GM19455 (cell line): ENCODE measurements at regions not wholly inside any gene's neighbourhood (a gene's known extent, or its start where the extent isn't known, plus 50 kb on each side); places are given as distances from the start of the nearest gene placed in this dataset.

ENCODE experiments used
- ATAC-seq: cut with Tn5 transposase; IDR thresholded peaks from one replicate; pipeline ENCODE4 v1.9.1; 2021; ENCODE audit not compliant: unreplicated experiment

DNA sequence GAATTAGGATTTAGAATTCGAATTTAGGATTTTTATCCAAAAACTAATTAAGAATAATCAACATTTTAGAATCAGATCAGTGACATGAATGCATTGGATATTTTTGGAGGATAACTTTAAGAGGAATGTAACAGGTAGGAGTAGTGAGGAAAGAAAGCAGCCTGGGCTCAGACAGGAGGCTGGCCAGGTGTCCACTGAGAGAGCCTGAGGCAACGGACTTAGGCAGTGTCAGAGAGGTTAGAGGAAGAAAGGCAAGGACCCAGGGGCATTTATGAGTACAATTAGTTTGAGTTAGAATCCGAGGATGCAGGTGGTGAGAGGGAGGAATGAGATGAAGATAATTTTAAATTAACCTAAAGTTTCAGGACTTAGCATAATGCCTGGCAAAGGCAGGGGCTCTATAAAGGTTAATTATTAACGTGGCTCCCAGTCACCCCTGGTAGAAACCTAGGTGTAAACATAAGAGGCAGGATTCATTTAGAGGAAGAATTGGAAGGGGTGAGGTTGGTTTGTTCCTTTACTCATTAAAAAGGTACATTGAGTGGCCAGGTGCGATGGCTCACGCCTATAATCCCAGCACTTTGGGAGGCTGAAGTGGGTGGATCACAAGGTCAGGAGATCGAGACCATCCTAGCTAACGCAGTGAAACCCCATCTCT, 507.1 kb downstream of the TMEM182 start:
- no peak for ATAC-seq

GRCh38 chr2:103276869-103277268, 515.0 kb downstream of the TMEM182 start:
- ATAC-seq, result no peak

GRCh38 chr2:103284750-103285149, 522.9 kb downstream of the TMEM182 start:
- ATAC-seq, result no peak

DNA sequence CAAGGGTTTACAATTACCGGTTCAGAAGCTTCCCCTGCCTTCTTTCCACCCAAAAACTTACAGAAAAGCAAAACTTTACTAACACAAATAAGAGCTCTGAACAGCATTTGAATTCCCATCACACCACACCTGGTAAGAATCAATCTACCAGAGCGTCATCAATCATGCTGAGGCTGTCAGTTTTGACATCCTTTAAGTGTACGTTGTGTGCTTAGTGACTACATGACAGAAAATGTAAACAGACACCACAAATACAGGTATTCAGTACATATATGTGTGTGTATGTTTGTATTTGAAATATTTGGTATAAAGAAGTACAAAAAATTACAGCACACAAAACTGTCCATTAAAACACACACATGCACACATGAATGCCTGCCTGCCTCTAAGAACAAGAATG, 523.5 kb downstream of the TMEM182 start:
- ATAC-seq, result no peak

DNA sequence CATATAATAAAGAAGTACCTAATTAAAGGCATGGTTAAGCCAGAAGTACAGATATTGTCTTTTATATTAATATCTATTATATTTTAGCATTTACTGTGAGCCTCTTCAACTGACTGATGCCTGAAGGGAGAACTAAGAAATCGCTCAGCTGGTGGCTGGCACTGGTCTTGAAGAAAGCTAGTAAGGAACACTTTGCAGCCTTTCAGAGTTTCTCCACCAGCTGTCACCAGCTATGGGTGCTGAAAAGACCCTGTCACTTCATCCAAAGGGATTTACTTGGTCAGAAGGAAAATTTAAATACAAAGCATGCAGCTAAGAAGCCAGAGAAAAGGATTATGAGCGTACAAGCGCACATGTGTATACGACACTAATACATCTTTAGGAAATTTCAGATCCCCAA, 525.9 kb downstream of the TMEM182 start:
- ATAC-seq, result no peak

GRCh38 chr2:103288696-103289095, 526.9 kb downstream of the TMEM182 start:
- no peak for ATAC-seq

DNA sequence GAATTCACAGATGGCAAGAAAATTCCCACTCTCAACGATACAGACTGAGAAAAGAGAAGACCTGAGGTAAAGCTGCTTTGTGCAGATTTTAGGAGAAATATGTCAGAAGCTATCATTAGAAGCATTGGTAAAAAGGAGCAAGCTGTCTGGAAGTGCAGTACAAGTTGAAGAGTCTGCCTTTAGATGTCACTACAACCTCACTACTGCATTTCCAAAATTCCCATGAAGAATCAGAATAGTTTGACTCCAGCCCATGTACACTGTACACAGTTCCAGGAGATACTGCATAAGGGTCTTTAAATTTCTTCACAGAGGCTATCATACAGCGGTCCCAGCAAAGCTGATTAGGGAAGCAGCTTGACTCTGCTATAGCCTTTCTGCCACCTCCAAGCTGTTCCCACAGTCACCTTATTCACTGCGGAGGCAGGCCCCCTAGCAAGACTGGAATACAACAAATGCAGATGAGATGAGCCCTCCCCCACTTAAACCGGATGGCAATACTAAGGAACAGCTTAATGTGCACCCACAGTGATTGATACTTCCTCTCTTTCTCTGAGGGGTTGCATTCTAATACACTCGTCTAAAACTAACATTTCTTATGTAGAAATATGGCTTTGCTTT, 527.4 kb downstream of the TMEM182 start:
- ATAC-seq, result no peak

DNA sequence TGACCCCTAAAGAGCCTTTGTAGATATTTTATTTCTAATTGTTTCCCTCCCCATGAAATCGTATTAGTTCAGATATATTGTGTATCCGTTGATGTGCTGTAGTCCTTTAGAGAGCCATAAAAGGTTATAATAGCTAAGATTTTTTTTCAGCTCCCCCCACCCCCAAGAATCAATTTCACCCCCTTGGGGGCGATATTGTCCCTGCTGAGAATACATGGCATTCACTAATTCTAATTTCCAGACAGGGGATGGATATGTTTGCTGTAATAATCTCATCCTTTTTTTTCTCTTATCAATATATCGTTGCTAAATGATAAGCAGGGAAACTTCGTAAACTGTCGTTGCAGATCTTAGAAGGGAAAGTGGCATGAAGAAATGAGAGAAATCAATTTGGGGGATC, 530.7 kb downstream of the TMEM182 start:
- no peak for ATAC-seq

DNA sequence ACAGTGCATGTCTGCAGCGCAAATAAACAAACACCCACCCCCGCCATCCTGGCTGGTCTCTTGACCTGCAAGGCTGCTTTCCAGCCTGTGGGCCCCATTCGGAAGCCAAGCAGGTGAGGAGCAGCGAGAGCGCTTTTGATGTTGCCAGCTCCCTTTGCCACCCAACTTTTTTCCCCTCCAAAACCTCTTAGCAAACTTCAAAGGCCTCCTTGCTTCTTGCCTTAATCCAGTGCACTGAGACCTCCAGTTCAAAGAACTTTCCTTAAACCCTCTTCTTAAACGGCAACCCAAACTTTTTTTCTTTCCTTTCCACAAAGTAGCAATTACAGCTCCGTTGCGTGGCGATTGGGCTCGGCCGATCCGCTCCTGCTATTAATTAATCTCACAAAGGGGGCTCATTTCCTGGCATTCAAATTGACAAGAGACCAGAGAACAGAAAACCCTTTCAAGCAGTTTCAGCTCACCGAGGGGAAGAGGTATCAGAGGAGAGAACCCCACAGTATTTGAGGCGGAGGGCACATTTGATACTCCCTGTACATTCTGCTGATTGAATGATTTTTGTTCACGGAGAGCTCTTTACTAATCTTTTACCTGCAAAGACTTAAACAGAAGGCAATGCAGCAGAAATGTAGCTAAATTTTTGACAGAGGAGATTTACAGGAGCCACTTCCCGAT, 531.4 kb downstream of the TMEM182 start:
- no peak for ATAC-seq

- no peak for ATAC-seq
These were observed 531.9 kb downstream of the TMEM182 start for GRCh38 chr2:103293742-103294077.

DNA sequence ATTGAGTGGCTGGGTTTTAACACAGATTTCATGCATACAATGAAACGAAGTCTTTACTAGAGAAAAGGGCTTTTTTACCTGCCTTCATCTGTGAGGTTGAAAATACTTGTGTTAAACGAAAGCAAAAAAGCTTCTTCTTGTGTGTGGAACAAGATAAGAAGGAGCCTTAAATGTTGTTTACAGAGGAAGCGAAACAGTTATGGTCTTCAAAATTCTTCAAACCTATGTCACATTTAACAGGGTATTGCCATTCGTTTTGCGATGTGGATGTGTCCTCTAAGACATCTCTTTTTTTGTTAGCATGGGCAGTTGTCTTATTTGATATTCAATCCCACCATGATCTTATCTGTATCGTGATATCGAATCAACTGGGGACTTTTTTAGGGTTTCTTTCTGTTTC, 532.6 kb downstream of the TMEM182 start:
- no peak for ATAC-seq

DNA sequence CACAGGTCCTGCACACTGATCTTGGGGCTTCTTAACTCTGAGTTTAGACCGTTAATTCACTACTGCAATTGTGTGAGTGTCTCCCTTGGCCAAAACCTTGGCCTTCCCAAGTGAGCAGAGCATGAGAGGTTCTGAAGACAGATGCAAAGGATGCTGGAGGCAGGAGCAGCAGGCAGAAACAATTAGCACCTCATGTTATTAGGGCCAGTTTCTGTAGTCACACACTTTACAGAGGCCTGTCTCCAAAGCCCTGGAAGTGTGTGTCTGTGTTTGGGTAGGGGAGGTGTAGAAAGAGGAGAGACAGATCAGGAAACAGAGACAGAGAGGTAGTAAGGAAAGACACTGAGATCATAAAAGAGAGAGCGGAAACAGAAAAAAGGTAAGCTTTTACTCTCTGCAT, 533.8 kb downstream of the TMEM182 start:
- no peak for ATAC-seq

- no peak for ATAC-seq
These were observed 562.8 kb downstream of the TMEM182 start for GRCh38 chr2:103324671-103325070.

DNA sequence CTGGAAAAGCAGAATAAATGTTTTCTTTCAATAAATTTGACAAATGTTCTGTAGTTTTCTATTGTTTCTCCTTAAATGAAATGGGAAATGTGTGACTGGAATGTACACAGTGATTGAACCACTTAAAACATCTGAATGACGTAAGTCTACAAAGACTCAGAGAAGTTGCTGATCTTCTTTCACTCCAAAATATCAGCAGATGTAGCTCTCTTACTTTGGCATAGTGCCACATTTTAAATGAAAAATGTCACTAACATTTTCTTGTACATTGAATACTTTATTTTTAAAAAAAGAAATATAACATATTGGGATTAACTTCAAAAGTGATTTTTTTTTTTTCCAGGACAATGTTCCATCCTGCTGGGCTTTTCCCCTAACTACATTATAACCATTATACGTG, 565.6 kb downstream of the TMEM182 start:
- no peak for ATAC-seq

GRCh38 chr2:103327966-103328365, 566.1 kb downstream of the TMEM182 start:
- ATAC-seq, result no peak

DNA sequence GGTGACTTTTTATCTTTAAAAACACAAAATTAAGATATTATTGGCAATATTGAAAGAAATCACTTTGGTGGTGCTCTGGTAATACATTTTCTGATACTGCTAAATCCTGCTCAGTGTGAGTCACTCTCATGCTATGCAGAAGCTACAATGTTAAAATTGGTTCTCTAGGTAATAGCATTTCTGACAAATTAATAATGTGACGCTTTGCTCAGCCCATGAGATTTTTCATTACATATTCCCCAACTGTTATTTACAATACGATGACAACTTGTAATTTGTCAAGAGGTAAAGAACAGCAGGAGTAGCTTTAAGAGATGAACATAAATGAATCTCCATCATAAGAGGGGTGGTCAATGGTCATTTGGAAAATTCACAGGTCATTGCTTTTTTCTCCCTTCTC, 573.6 kb downstream of the TMEM182 start:
- no peak for ATAC-seq

DNA sequence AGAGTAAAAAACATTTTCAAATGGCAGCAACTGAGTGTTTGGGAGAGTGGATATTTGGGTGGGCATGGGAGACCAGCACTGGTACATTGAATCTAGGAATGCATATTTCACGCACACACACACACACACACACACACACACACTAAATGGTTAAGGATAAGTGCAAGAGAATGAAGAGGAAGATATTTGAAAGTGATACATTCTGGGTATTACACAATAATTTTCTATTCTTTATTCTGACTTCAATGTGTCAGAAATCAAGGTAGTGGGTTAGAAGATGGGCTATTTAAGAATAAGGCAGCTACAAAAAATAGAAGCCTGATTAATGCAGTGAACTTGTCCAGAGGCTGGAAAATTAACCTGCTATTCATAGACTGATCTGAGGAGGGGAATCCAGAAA, 577.0 kb downstream of the TMEM182 start:
- no peak for ATAC-seq

DNA sequence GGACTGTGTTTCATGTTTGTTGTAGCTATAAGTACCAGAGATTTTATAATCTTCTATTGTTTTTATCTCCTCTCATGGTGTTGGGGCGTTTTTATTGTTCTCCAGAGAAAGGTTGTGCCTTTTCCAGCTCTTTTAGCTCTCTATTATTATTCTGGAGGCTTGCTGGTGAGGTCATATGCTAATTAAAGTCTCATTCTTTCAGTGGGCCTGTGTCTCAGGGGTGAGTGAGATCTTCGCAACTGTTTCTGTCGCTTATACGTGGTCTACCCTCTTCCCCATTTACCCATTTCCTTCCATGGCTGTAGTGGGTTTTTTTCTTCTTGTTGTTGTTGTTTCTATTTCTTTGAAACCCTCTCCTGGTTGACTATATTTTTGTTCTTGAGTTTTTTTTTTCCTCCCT, 584.9 kb downstream of the TMEM182 start:
- no peak for ATAC-seq

- ATAC-seq, result no peak
These were observed 591.9 kb downstream of the TMEM182 start for GRCh38 chr2:103353774-103354173.

- ATAC-seq, result no peak
These were observed 593.5 kb downstream of the TMEM182 start for GRCh38 chr2:103355287-103355686.

DNA sequence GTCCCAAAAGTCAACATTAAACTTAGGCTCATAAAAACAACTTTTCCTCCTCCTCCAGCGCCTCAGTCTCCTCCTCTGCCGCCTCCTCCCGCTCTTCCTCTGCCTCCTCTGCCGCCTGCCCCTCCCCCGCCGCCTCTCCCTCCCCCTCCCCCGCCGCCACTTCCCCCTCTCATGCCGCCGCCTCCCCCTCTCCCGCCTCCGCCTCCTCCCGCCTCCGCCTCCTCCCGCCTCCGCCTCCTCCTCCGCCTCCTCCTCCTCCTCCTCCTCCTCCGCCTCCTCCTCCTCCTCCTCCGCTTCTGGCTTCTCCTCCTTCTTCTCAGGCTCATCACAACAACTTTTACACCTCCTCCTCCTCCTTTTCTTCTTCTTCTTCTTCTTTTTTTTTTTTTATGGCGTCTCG, 599.9 kb downstream of the TMEM182 start:
- no peak for ATAC-seq

DNA sequence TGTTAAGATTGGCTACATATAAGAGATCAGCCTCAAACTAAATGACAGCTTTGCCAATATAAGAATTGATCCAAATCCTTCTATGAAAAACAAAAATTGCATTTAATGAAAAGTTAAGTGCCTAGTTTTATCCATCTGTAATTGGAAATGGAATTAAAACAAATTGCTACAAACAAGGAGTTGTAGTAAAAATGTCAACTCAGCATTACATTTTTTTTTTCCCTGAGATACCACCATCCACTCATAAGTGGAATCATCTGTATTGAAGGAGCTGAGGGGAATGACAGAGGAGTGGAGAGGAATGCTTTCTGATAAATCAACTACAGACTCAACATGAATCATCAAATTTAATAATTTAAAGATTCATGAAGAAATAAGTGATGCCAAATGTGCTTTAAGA, 601.8 kb downstream of the TMEM182 start:
- no peak for ATAC-seq

DNA sequence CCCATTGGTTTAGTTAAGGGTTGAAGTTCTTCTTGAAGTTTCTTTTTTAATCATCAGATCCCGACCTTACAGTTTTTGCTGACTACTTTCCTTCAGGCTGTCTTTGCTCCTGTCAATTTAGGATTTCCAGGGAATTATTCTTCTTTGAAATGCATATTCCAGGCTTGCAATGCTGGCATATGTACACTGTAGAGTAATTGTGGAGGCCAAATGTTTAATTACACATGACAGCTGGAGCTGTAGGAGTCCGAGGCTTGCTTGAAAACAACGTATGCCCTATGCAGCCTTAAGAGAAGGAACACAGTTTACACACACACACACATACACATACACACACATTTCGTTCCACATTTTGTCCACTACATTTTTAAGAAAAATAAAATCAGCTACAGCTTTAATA, 602.3 kb downstream of the TMEM182 start:
- no peak for ATAC-seq
